ENCODE measurements at regions not wholly inside any gene's neighbourhood (a gene's known extent, or its start where the extent isn't known, plus 50 kb on each side); places are given as distances from the start of the nearest gene placed in this dataset.

- DNase-seq (ENCODE audit: low read depth) = no peak
These were observed 79.6 kb upstream of the IFNG-AS1 start for GRCh38 chr12:67909681-67910080.

GRCh38 chr12:67910360-67911274 is 78.6 kb upstream of the IFNG-AS1 start:
- no peak for DNase-seq (ENCODE audit: low read depth)

DNA sequence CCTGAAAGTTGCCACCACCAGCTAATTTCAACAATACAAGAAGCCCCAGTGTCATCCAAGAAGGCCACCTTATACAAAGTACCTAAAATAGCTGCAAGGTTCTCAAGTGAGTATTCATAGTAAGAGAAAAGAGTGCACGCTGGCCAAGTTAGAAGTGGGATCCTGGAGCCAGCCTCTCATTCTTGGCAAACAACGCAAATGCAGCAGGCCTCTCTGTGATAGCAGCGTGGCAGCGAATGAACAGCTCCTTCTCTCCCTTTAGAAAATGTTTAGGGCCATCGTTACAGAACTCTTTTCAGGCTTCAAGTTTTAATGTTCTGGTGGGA is 78.0 kb upstream of the IFNG-AS1 start:
- DNase-seq (ENCODE audit: low read depth) = no peak

DNA sequence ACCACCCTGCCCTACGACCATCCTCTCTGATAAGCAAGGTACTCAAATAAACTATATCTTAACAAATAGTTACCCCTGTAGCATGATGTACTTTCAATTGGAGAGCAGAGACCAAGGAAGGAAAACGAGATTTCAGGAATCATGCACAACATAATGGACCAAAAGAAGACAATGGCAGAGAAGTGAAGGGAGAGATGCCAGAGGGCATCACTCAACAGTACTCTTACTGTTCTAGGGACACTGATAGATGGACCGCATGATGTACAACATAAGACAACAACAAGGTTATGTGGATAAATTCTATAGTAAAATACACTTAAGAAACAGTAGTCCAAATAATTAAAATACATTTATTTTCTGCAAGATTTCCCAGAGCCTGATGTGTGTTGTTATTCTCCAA is 77.5 kb upstream of the IFNG-AS1 start:
- no peak for DNase-seq (ENCODE audit: low read depth)

GRCh38 chr12:67915335-67915851 is 73.9 kb upstream of the IFNG-AS1 start:
- DNase-seq (ENCODE audit: low read depth) = no peak

- DNase-seq (ENCODE audit: low read depth) = no peak
These were observed 72.8 kb upstream of the IFNG-AS1 start for GRCh38 chr12:67916266-67916970.

DNA sequence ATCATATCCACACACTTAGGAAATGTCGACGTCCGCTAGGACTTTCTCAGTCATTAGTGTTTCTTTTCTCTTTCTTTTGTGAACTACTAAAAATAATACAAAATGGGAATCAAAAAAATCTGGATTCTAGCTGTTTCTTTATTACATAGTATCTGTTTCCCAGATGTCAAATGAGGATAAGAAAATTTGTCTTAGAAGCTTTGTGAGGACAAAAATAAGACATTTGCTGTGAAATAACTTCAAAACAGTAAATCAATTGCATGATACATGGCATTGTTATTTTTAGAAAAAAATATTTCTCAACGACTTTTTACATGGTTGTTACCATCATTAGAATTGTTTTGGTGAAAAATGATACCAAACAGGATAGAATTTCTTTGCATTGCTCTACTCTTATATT is 71.4 kb upstream of the IFNG-AS1 start:
- no peak for DNase-seq (ENCODE audit: low read depth)

- DNase-seq (ENCODE audit: low read depth) = no peak
These were observed 70.8 kb upstream of the IFNG-AS1 start for GRCh38 chr12:67918441-67918840.

- no peak for DNase-seq (ENCODE audit: low read depth)
These were observed 69.8 kb upstream of the IFNG-AS1 start for GRCh38 chr12:67919406-67919805.

GRCh38 chr12:67920413-67920812 is 68.8 kb upstream of the IFNG-AS1 start:
- DNase-seq (ENCODE audit: low read depth) = no peak

DNA sequence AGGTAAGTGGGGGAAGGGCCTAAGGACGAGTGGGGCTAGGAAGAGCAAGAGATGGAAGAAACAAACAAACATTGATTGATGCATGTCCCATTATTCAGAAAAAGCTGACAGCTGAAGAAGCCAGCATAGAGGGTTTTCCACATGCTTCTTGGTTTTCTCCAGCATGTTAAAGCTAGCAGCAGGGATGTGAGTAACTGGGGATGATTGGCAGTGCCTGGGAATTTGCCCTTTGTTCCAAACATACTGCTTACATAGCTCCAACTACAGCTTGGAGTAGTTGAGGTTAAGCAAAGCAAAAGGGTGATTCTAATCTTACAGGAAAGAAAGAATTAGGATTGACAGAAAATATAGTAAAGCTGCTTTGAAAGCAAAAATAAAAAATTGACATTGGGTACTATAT is 68.0 kb upstream of the IFNG-AS1 start:
- DNase-seq (ENCODE audit: low read depth) = no peak

DNA sequence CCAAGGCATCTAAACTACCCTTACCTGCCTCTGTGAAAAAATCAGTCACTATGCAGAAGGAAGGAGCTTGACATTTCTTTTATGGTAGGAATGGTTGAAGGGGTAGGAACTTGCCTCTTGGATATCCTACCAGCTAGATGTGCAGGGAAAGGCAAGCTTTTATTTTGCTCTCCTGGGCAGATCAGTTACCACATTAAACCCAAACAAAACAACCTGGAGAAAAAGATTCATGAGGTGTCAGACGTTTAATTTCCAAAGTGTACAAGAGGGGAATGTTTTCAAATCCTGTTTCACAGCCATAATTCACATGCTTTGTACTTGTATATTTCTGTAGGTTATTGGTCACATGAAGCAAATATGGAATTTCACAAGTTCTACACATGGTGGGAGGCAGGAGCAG is 67.0 kb upstream of the IFNG-AS1 start:
- no peak for DNase-seq (ENCODE audit: low read depth)

GRCh38 chr12:67925077-67925476 is 64.2 kb upstream of the IFNG-AS1 start:
- DNase-seq (ENCODE audit: low read depth) = no peak

- DNase-seq (ENCODE audit: low read depth) = no peak
These were observed 63.7 kb upstream of the IFNG-AS1 start for GRCh38 chr12:67925552-67925951.

DNA sequence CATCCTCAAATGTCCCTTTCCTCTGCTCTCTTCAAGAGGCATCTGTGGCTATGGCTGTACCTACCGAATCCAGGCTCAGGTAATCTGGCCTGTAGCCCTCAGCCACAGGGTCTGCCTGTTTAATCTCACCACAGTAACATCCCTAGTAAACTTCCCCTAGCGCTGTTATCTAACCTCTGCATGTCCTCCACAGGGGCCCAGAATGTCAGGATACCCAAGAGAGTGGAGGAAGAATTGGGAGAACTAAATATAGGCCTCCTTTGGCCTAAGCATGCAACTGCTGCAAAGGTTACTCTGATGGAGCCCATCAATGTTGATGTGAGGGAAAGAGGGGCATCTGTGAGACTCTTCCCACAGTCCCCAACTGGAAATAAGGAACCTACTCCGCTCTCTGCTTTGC is 63.2 kb upstream of the IFNG-AS1 start:
- DNase-seq (ENCODE audit: low read depth) = no peak

- DNase-seq (ENCODE audit: low read depth) = no peak
These were observed 61.9 kb upstream of the IFNG-AS1 start for GRCh38 chr12:67927324-67927723.

- no peak for DNase-seq (ENCODE audit: low read depth)
These were observed 61.4 kb upstream of the IFNG-AS1 start for GRCh38 chr12:67927815-67928214.

GRCh38 chr12:67928621-67929383 is 60.4 kb upstream of the IFNG-AS1 start:
- no peak for DNase-seq (ENCODE audit: low read depth)

GRCh38 chr12:67929384-67929772 is 59.9 kb upstream of the IFNG-AS1 start:
- no peak for DNase-seq (ENCODE audit: low read depth)

DNA sequence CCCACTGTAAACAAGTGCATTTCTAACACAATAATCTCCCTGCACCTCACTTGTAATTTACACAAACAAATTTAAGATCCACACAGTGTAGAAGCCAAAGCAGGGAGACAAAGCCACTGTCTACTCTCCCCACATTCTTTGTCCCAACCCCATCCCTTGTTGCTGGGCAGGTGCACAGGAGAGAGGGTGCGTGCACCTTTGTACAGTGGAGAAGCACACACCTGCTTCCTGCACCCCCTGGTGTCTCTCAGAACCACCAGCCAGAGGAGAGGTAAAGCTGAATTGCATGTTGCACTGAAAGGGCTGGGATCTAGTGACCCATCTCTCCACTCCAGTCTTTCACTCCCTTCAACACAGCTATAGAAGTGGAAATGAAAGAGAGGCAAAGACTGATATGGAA is 51.4 kb upstream of the IFNG-AS1 start:
- DNase-seq (ENCODE audit: low read depth) = no peak
